CD4-positive, CD25-positive, alpha-beta regulatory T cell (primary cell): ENCODE measurements at regions not wholly inside any gene's neighbourhood (a gene's known extent, or its start where the extent isn't known, plus 50 kb on each side); places are given as distances from the start of the nearest gene placed in this dataset.
"Not testable (repeated sequence)": the region's sequence is repeated elsewhere in the genome, so short reads cannot be mapped to it uniquely, and the experiment has no call there.

ENCODE experiments used
- ATAC-seq, 2 donors: fragments of 150-1000 bp; cut with Tn5 transposase; one replicate each; pipeline ENCODE4 v1.10.0; 2021; ENCODE audit warnings: low read depth in 2 of 2, moderate number of reproducible peaks in 2 of 2, moderate library complexity in 1 of 2
- DNase-seq, 3 donors: peaks; one replicate each; pipeline versions ENCODE4 v3.0.0 to v3.0.0-alpha.2; 2012 to 2022; ENCODE audit warnings: mixed read lengths in 1 of 3
- H3K27ac ChIP-seq: one replicate; pipeline ENCODE4 v1.7.0; 2013; ENCODE audit warnings: mild to moderate bottlenecking, low read length; ENCODE audit not compliant: insufficient read depth, poor library complexity, severe bottlenecking
- H3K27me3 ChIP-seq: one replicate; pipeline ENCODE4 v1.7.0; 2013; ENCODE audit warnings: low read length; ENCODE audit not compliant: control insufficient read depth, insufficient read depth
- H3K36me3 ChIP-seq: one replicate; pipeline ENCODE4 v1.7.0; 2013; ENCODE audit warnings: mild to moderate bottlenecking, low read length, moderate library complexity; ENCODE audit not compliant: control insufficient read depth, insufficient read depth
- H3K4me1 ChIP-seq: 2 replicates; pipeline ENCODE4 v1.7.0; 2013; ENCODE audit warnings: mild to moderate bottlenecking, low read length; ENCODE audit not compliant: insufficient read depth, control insufficient read depth, poor library complexity, severe bottlenecking
- H3K4me3 ChIP-seq: one replicate; pipeline ENCODE4 v1.7.0; 2013; ENCODE audit warnings: low read depth, mild to moderate bottlenecking, low read length, moderate library complexity
- H3K9me3 ChIP-seq, 2 experiments: 1 replicate in 1 of 2; 2 replicates in 1 of 2; pipeline ENCODE4 v1.7.0; 2013; ENCODE audit warnings: low read length in 2 of 2, mild to moderate bottlenecking in 1 of 2, moderate library complexity in 1 of 2; ENCODE audit not compliant: control insufficient read depth in 2 of 2
- H3K27ac Mint-ChIP-seq, 3 donors: one replicate each; pipeline ENCODE4 v1.8.0; 2020 to 2022; ENCODE audit warnings: mild to moderate bottlenecking in 3 of 3, mixed read lengths in 3 of 3, moderate library complexity in 2 of 3
- H3K27me3 Mint-ChIP-seq: one replicate; pipeline ENCODE4 v1.8.0; 2022; ENCODE audit warnings: mild to moderate bottlenecking, mixed read lengths
- H3K36me3 Mint-ChIP-seq: one replicate; pipeline ENCODE4 v1.8.0; 2020; ENCODE audit warnings: mixed read lengths
- H3K4me1 Mint-ChIP-seq, 4 donors: one replicate each; pipeline ENCODE4 v1.8.0; 2020 to 2022; ENCODE audit warnings: mixed read lengths in 4 of 4, mild to moderate bottlenecking in 1 of 4
- H3K4me3 Mint-ChIP-seq, 4 donors: one replicate each; pipeline ENCODE4 v1.8.0; 2020 to 2022; ENCODE audit warnings: mild to moderate bottlenecking in 4 of 4, mixed read lengths in 4 of 4, moderate library complexity in 3 of 4
- H3K9me3 Mint-ChIP-seq, 7 donors: one replicate each; pipeline ENCODE4 v1.8.0; 2020 to 2022; ENCODE audit warnings: mixed read lengths in 7 of 7, mild to moderate bottlenecking in 3 of 7, moderate library complexity in 2 of 7

GRCh38 chr1:185538309-185538898 is 195.8 kb upstream of the HMCN1 start:
- not testable (repeated sequence) for H3K36me3 Mint-ChIP-seq, H3K27ac Mint-ChIP-seq, H3K36me3 ChIP-seq, H3K4me3 ChIP-seq, H3K4me1 ChIP-seq, H3K9me3 ChIP-seq, H3K9me3 Mint-ChIP-seq, DNase-seq, H3K27ac ChIP-seq, H3K27me3 ChIP-seq, H3K27me3 Mint-ChIP-seq, ATAC-seq, H3K4me3 Mint-ChIP-seq
- peaks cover 0 to 10% (median 4%) of the 10 kb centered on the region in 4 donors for H3K4me1 Mint-ChIP-seq

- no peaks in the 10 kb centered on the region for H3K27me3 Mint-ChIP-seq
- H3K9me3 ChIP-seq: no peaks in the 10 kb centered on the region
- peaks cover 0 to 8% (median 0%) of the 10 kb centered on the region in 7 donors for H3K9me3 Mint-ChIP-seq
- no peaks in the 10 kb centered on the region for H3K36me3 Mint-ChIP-seq
- no peaks in the 10 kb centered on the region for H3K4me1 ChIP-seq
- H3K4me3 ChIP-seq: no peak overlapping the region
- peak overlapping the region in 1 of 3 donors; percentile 47 for H3K27ac Mint-ChIP-seq
- H3K27ac ChIP-seq: no peak overlapping the region
- no peak overlapping the region for H3K4me3 Mint-ChIP-seq
- DNase-seq (no peak), ATAC-seq (no peak)
- no peaks in the 10 kb centered on the region for H3K36me3 ChIP-seq
- H3K27me3 ChIP-seq: no peaks in the 10 kb centered on the region
- H3K4me1 Mint-ChIP-seq: peaks cover 0 to 10% (median 4%) of the 10 kb centered on the region in 4 donors
Measured at GRCh38 chr1:185537596-185537995, 196.6 kb upstream of the HMCN1 start.

- no peaks in the 10 kb centered on the region for H3K27me3 ChIP-seq
- H3K27ac ChIP-seq: no peak overlapping the region
- no peak overlapping the region for H3K4me3 ChIP-seq
- no peaks in the 10 kb centered on the region for H3K36me3 Mint-ChIP-seq
- H3K27me3 Mint-ChIP-seq: no peaks in the 10 kb centered on the region
- no peaks in the 10 kb centered on the region for H3K36me3 ChIP-seq
- peak overlapping the region in 2 of 3 donors; percentile 38 to 47 for H3K27ac Mint-ChIP-seq
- H3K4me1 ChIP-seq: no peaks in the 10 kb centered on the region
- peaks cover 0 to 8% (median 3%) of the 10 kb centered on the region in 4 donors for H3K4me1 Mint-ChIP-seq
- no peak overlapping the region for H3K4me3 Mint-ChIP-seq
- no peaks in the 10 kb centered on the region for H3K9me3 ChIP-seq
- DNase-seq: no peak
- no peak for ATAC-seq
- peaks cover 0 to 8% (median 0%) of the 10 kb centered on the region in 7 donors for H3K9me3 Mint-ChIP-seq
Measured at GRCh38 chr1:185536165-185536920, 197.8 kb upstream of the HMCN1 start.

- Histone ChIP-seq H3K27ac (no peak overlapping the region), H3K9me3 (no peaks in the 10 kb centered on the region), H3K4me3 (no peak overlapping the region), H3K36me3 (no peaks in the 10 kb centered on the region), H3K27me3 (no peaks in the 10 kb centered on the region), H3K4me1 (no peaks in the 10 kb centered on the region)
- DNase-seq (no peak), ATAC-seq (no peak)
- Mint-ChIP-seq H3K36me3 (no peaks in the 10 kb centered on the region), H3K27me3 (no peaks in the 10 kb centered on the region), H3K9me3 (peaks cover 0 to 8% (median 0%) of the 10 kb centered on the region in 7 donors), H3K27ac (no peak overlapping the region), H3K4me3 (no peak overlapping the region), H3K4me1 (peaks cover 0 to 8% (median 3%) of the 10 kb centered on the region in 4 donors)
Measured at GRCh38 chr1:185535621-185536020, 198.6 kb upstream of the HMCN1 start.

GRCh38 chr1:185534801-185535200 is 199.4 kb upstream of the HMCN1 start:
- no peak overlapping the region for H3K27ac ChIP-seq
- Mint-ChIP-seq H3K27me3 (no peaks in the 10 kb centered on the region), H3K36me3 (no peaks in the 10 kb centered on the region), H3K27ac (no peak overlapping the region), H3K9me3 (peaks cover 0 to 7% (median 0%) of the 10 kb centered on the region in 7 donors), H3K4me1 (peaks cover 0 to 7% (median 3%) of the 10 kb centered on the region in 4 donors), H3K4me3 (no peak overlapping the region)
- no peaks in the 10 kb centered on the region for H3K27me3 ChIP-seq
- H3K4me1 ChIP-seq: no peaks in the 10 kb centered on the region
- no peak for DNase-seq
- no peaks in the 10 kb centered on the region for H3K36me3 ChIP-seq
- no peaks in the 10 kb centered on the region for H3K9me3 ChIP-seq
- H3K4me3 ChIP-seq: no peak overlapping the region
- no peak for ATAC-seq

- H3K4me3 Mint-ChIP-seq: no peak overlapping the region
- no peaks in the 10 kb centered on the region for H3K27me3 Mint-ChIP-seq
- Histone ChIP-seq H3K36me3 (no peaks in the 10 kb centered on the region), H3K9me3 (no peaks in the 10 kb centered on the region), H3K4me1 (no peaks in the 10 kb centered on the region), H3K27ac (no peak overlapping the region), H3K4me3 (no peak overlapping the region), H3K27me3 (no peaks in the 10 kb centered on the region)
- H3K27ac Mint-ChIP-seq: no peak overlapping the region
- peaks cover 0 to 2% (median 0%) of the 10 kb centered on the region in 7 donors for H3K9me3 Mint-ChIP-seq
- H3K36me3 Mint-ChIP-seq: no peaks in the 10 kb centered on the region
- no peak for ATAC-seq
- DNase-seq: no peak
- no peaks in the 10 kb centered on the region for H3K4me1 Mint-ChIP-seq
Measured at GRCh38 chr1:185533596-185533995, 200.6 kb upstream of the HMCN1 start.

GRCh38 chr1:185532856-185533255 is 201.3 kb upstream of the HMCN1 start:
- DNase-seq (no peak), ATAC-seq (no peak)
- Histone ChIP-seq H3K4me1 (no peaks in the 10 kb centered on the region), H3K4me3 (no peak overlapping the region), H3K27ac (no peak overlapping the region), H3K36me3 (no peaks in the 10 kb centered on the region), H3K27me3 (no peaks in the 10 kb centered on the region), H3K9me3 (no peaks in the 10 kb centered on the region)
- peaks cover 0 to 2% (median 0%) of the 10 kb centered on the region in 7 donors for H3K9me3 Mint-ChIP-seq
- no peak overlapping the region for H3K27ac Mint-ChIP-seq
- H3K4me1 Mint-ChIP-seq: no peaks in the 10 kb centered on the region
- no peaks in the 10 kb centered on the region for H3K36me3 Mint-ChIP-seq
- H3K27me3 Mint-ChIP-seq: no peaks in the 10 kb centered on the region
- H3K4me3 Mint-ChIP-seq: no peak overlapping the region

- Histone ChIP-seq H3K4me3 (no peak overlapping the region), H3K27ac (no peak overlapping the region), H3K4me1 (no peaks in the 10 kb centered on the region), H3K36me3 (no peaks in the 10 kb centered on the region), H3K9me3 (no peaks in the 10 kb centered on the region), H3K27me3 (no peaks in the 10 kb centered on the region)
- Mint-ChIP-seq H3K4me1 (no peaks in the 10 kb centered on the region), H3K27me3 (no peaks in the 10 kb centered on the region), H3K4me3 (no peak overlapping the region), H3K36me3 (no peaks in the 10 kb centered on the region), H3K9me3 (peaks cover 0 to 2% (median 0%) of the 10 kb centered on the region in 7 donors), H3K27ac (no peak overlapping the region)
- ATAC-seq (no peak), DNase-seq (no peak)
Measured at GRCh38 chr1:185531838-185532237, 202.4 kb upstream of the HMCN1 start.
